Fibroblast of pulmonary artery (primary cell): ENCODE measurements at regions not wholly inside any gene's neighbourhood (a gene's known extent, or its start where the extent isn't known, plus 50 kb on each side); places are given as distances from the start of the nearest gene placed in this dataset.

ENCODE experiments used
- DNase-seq: peaks from one replicate; pipeline ENCODE4 v3.0.0-alpha.2; 2010; ENCODE audit warnings: low read depth
- H3K4me3 ChIP-seq: replicated peaks from 2 replicates; pipeline ENCODE4 v1.5.1; 2011; ENCODE audit warnings: low read depth, mild to moderate bottlenecking, control low read depth, low read length, moderate library complexity
- TF ChIP-seq, protein P1 (sequence below): IDR thresholded peaks from 2 replicates; pipeline ENCODE4 v1.5.1; 2011; ENCODE audit warnings: mild to moderate bottlenecking, control low read depth, low read length, inconsistent platforms; ENCODE audit errors: missing control alignments

GRCh38 chr14:61126603-61127498 lies 145.8 kb downstream of the SLC38A6 start:
- TF ChIP-seq, protein P1, sequence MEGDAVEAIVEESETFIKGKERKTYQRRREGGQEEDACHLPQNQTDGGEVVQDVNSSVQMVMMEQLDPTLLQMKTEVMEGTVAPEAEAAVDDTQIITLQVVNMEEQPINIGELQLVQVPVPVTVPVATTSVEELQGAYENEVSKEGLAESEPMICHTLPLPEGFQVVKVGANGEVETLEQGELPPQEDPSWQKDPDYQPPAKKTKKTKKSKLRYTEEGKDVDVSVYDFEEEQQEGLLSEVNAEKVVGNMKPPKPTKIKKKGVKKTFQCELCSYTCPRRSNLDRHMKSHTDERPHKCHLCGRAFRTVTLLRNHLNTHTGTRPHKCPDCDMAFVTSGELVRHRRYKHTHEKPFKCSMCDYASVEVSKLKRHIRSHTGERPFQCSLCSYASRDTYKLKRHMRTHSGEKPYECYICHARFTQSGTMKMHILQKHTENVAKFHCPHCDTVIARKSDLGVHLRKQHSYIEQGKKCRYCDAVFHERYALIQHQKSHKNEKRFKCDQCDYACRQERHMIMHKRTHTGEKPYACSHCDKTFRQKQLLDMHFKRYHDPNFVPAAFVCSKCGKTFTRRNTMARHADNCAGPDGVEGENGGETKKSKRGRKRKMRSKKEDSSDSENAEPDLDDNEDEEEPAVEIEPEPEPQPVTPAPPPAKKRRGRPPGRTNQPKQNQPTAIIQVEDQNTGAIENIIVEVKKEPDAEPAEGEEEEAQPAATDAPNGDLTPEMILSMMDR, result no peak
- no peak for DNase-seq
- no peak overlapping the region for H3K4me3 ChIP-seq

DNA sequence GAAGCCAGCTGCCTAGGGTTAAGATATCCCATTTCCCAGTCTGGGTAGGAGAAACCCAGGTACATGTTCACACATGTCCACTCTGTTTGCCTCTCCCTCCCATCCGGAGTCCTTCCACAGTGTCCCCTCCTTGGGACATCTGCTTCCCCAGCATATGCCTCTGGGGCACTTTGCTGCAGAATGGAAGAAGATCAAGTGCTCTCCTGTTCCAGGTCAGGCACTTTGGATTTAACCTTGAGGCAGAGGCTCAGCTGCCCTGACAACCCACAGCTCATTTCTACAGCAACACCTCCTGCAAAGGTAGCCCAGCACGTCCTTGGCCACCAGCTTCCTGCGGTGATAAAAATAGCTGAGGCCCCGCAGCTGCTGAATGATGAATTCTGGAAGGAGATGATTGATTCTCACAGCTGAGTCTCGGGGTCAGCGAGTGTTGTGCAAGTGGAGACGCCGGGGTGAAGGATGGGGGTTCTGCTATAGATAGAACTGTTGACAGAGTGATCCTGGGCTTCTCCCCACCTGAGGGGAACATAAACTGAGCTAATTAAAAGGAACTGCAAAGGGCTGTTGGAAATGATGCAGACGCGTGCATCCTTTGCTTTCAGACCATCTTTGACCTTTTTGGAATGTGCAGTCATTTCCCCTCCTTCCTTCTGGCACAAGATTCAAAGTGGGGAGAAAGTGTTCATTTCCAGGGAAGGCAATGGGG lies 145.0 kb downstream of the SLC38A6 start:
- TF ChIP-seq, protein P1, result no peak
- peak; percentile 29 for DNase-seq
- no peak overlapping the region for H3K4me3 ChIP-seq

DNA sequence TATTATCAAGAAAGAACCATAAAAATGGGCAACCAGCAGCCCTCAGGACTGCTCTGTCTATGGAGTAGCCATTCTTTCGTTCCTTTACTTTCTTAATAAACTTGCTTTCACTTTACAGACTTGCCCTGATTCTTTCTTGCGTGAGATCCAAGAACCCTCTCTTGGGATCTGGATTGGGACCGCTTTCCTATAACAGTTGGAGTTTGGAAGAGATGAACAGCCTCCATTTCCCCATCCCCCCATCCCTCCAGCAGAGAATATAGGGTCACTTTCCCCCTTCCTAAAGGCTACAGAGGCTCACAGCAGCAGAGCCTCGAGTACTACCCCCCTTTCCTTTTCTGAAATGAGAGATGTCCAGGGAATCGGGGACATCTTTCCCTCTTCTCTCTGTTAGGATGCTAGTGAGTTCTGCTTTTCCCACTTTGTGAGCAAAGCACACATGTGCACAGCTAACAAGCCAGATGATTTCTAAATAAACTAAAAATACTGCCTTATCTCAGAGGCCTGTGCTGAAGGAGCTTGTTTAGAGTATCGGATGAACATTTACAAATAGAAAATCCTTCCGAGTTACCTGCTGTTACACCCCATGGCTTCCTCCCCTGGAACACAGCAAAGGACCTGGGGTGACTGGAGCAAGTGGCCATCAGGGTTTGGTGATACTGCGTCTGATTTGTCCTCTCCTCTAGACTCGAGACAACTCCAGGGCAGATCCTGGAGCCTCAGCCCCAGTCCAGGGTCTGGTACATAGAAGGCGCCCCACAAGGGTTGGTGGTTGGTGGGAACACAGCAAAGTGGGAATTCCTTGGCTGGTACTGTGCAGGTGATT lies 144.2 kb downstream of the SLC38A6 start:
- TF ChIP-seq, protein P1, result no peak
- DNase-seq, result no peak
- H3K4me3 ChIP-seq, result no peak overlapping the region

DNA sequence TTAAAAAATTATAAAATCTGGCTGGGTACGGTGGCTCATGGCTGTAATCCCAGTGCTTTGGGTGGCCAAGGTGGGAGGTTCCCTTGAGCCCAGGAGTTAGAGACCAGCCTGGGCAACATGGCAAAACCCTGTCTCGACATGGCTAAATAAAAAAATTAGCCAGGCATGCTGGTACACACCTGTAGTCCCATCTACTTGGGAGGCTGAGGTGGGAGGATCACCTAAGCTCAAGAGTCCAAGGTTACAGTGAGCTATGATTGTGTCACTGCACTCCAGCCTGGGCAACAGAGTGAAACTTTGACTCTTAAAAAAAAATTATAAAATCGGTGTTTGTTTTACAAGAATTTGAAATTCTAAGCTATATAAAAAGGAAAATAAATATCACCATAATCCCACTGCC lies 141.8 kb downstream of the SLC38A6 start:
- no peak overlapping the region for H3K4me3 ChIP-seq
- TF ChIP-seq, protein P1, result no peak
- no peak for DNase-seq

GRCh38 chr14:61121355-61121787 lies 140.3 kb downstream of the SLC38A6 start:
- TF ChIP-seq, protein P1, result no peak
- DNase-seq, result peak; percentile 49
- no peak overlapping the region for H3K4me3 ChIP-seq

DNA sequence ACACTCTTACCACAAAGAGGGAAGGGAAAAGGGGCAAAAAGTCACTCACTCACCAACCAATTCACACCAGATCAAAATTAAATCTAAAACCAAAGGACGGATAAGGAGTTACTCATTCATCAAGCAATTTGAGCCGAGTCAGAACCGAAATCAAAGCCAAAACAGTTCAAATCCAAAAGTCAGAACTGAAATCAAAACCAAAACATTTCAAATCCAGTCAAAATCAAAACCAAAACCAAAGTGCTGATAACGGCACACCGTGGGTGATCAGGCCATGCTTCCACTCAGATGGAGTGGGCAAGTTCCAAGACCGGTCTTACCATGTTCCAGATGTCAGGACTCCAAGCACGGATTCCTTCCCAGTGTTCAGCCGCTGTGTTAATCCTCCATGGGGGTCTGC lies 139.5 kb downstream of the SLC38A6 start:
- no peak overlapping the region for H3K4me3 ChIP-seq
- DNase-seq, result no peak
- TF ChIP-seq, protein P1, result no peak
